Type B pancreatic cell (in vitro differentiated cells): ENCODE measurements at regions not wholly inside any gene's neighbourhood (a gene's known extent, or its start where the extent isn't known, plus 50 kb on each side); places are given as distances from the start of the nearest gene placed in this dataset.
A peak's percentile ranks its signal among the peaks of the same experiment; 100 is the strongest.

Source experiments
- DNase-seq: peaks from one replicate; pipeline ENCODE4 v3.0.0; 2021; ENCODE audit warnings: mixed read lengths; ENCODE audit not compliant: unreplicated experiment; ENCODE audit errors: extremely low spot score
- H3K27ac Mint-ChIP-seq: 2 replicates; pipeline ENCODE4 v1.8.0; 2021; ENCODE audit warnings: mild to moderate bottlenecking, mixed read lengths
- H3K27me3 Mint-ChIP-seq: 2 replicates; pipeline ENCODE4 v1.8.0; 2021; ENCODE audit warnings: mixed read lengths
- H3K36me3 Mint-ChIP-seq: 2 replicates; pipeline ENCODE4 v1.8.0; 2021; ENCODE audit warnings: mixed read lengths
- H3K4me1 Mint-ChIP-seq: one replicate; pipeline ENCODE4 v1.8.0; 2021; ENCODE audit warnings: mixed read lengths; ENCODE audit not compliant: unreplicated experiment
- H3K4me3 Mint-ChIP-seq: 2 replicates; pipeline ENCODE4 v1.8.0; 2021; ENCODE audit warnings: mild to moderate bottlenecking, mixed read lengths
- H3K9me3 Mint-ChIP-seq: 2 replicates; pipeline ENCODE4 v1.8.0; 2021; ENCODE audit warnings: mixed read lengths
- CTCF ChIP-seq: fragments of 200-600 bp; sonication (generic); conservative IDR thresholded peaks from 2 replicates; pipeline ENCODE4 v1.5.0; 2021; ENCODE audit warnings: antibody characterized with exemption, mild to moderate bottlenecking

GRCh38 chr2:156038021-156038420 lies 294.5 kb downstream of the NR4A2 start:
- DNase-seq = no peak
- Mint-ChIP-seq H3K27me3 (no peaks in the 10 kb centered on the region), H3K9me3 (no peaks in the 10 kb centered on the region), H3K27ac (no peak overlapping the region), H3K4me1 (no peaks in the 10 kb centered on the region), H3K36me3 (peaks cover 7% of the 10 kb centered on the region), H3K4me3 (no peak overlapping the region)
- TF ChIP-seq CTCF = no peak

GRCh38 chr2:156037482-156037881 lies 295.0 kb downstream of the NR4A2 start:
- no peaks in the 10 kb centered on the region for H3K4me1 Mint-ChIP-seq
- no peak for DNase-seq
- H3K27ac Mint-ChIP-seq = no peak overlapping the region
- H3K36me3 Mint-ChIP-seq = peaks cover 4% of the 10 kb centered on the region
- no peak for TF ChIP-seq CTCF
- H3K27me3 Mint-ChIP-seq = no peaks in the 10 kb centered on the region
- H3K4me3 Mint-ChIP-seq = no peak overlapping the region
- no peaks in the 10 kb centered on the region for H3K9me3 Mint-ChIP-seq

- Mint-ChIP-seq H3K27ac (no peak overlapping the region), H3K4me1 (no peaks in the 10 kb centered on the region), H3K4me3 (no peak overlapping the region), H3K36me3 (no peaks in the 10 kb centered on the region), H3K27me3 (no peaks in the 10 kb centered on the region), H3K9me3 (no peaks in the 10 kb centered on the region)
- TF ChIP-seq CTCF = no peak
- DNase-seq = no peak
These were observed 301.4 kb downstream of the NR4A2 start for GRCh38 chr2:156031121-156031520.

GRCh38 chr2:156023229-156023869 lies 309.2 kb downstream of the NR4A2 start:
- Mint-ChIP-seq H3K4me3 (no peak overlapping the region), H3K27me3 (no peaks in the 10 kb centered on the region), H3K27ac (no peak overlapping the region), H3K9me3 (no peaks in the 10 kb centered on the region), H3K36me3 (peaks cover 5% of the 10 kb centered on the region), H3K4me1 (no peaks in the 10 kb centered on the region)
- no peak for DNase-seq
- TF ChIP-seq CTCF = no peak

GRCh38 chr2:156021146-156022040 lies 311.1 kb downstream of the NR4A2 start:
- H3K9me3 Mint-ChIP-seq = no peaks in the 10 kb centered on the region
- no peak for DNase-seq
- no peak for TF ChIP-seq CTCF
- H3K27me3 Mint-ChIP-seq = no peaks in the 10 kb centered on the region
- no peak overlapping the region for H3K4me3 Mint-ChIP-seq
- H3K36me3 Mint-ChIP-seq = peaks cover 5% of the 10 kb centered on the region
- peaks cover 6% of the 10 kb centered on the region for H3K4me1 Mint-ChIP-seq
- H3K27ac Mint-ChIP-seq = peak overlapping the region; percentile 52
